Right lung (tissue), 2 donors: ENCODE measurements at regions not wholly inside any gene's neighbourhood (a gene's known extent, or its start where the extent isn't known, plus 50 kb on each side); places are given as distances from the start of the nearest gene placed in this dataset.

Experiments used
- DNase-seq, 2 donors: peaks; one replicate each; pipeline ENCODE4 v3.0.0-alpha.2; 2013

DNA sequence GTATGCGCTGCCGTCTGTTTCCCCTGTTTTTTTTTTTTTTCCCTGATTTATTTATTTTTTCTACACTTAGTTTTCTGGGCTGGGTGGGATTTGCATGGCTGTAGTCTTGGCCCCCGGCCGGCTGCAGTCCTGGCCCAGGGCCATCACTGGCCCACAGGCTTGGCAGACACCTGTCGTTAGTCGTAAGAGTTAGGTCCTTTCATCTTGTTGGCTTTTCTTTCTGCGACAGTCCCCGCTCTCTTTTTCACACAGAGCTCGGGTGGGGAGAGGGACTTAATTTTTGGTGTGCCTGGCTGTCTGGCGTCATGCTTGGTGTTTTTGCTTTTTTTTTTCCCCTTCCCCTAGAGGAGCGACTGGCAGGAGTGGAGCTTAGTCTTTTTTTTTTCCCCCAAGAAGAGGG is 183.4 kb downstream of the KLF13 start:
- no peak for DNase-seq

DNA sequence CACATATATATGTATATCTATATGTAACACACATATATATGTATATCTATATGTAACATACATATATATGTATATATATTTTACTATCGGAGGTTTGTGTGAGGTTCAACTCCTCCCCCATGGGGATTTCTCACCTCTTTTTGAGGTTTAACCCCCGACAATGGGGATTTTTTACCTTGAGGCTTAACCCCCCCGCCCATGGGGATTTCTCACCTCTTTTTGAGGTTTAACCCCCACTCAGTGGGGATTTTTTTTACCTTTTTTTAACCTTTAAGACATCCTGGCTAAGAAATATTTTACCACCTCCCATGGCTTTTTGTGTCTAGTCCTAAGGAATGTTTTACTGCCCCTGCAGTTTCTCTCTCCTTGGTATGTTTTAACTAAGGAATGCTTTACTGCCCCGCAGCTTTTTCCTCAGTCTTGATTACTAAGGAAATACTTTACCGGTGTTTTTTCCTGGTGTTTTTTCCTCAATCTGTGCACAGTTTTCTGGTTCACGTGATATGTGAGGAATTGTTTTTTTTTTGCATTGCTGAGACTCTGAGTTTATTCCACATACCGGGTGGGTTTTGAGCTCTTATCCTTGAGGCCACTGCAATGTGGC is 185.2 kb downstream of the KLF13 start:
- no peak for DNase-seq

DNA sequence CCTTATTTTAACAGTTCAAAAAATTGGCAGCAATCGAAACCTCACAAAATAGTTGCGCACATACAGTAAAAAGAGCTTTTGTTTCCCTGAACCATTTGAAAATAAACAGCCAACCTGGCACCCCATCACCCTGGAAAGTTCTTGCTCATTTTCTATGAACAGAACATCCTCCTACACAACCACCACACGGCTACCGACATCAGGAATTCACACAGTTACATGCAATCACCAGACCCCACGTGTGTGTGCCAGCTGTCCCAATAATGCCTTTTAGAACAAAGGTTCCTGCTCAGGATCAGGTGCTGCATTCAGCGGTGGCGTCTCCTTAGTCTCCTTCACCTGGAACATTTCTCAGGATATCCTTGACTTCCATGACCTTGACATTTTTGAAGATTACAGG is 186.5 kb downstream of the KLF13 start:
- DNase-seq = no peak

GRCh38 chr15:31516440-31516839 is 189.8 kb downstream of the KLF13 start:
- DNase-seq = no peak

DNA sequence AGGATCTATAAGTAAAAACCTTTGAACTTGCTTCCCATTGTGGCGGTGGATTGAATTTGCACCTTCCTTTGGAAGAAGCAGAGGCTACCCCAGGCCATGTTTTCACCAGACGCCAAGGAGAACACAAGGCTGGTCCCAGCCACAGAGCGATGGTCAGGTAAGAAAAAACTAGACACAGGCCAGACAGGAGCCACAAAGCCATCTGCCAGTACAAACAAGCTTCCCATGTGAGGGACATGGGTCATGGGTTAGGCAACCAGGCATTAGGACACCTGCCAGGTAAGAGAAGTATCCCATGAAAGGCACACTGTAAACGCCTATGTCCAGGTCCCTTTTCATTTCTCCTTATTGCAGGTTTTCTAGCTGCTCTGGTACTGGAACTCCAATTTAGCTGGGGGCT is 190.2 kb downstream of the KLF13 start:
- no peak for DNase-seq

DNA sequence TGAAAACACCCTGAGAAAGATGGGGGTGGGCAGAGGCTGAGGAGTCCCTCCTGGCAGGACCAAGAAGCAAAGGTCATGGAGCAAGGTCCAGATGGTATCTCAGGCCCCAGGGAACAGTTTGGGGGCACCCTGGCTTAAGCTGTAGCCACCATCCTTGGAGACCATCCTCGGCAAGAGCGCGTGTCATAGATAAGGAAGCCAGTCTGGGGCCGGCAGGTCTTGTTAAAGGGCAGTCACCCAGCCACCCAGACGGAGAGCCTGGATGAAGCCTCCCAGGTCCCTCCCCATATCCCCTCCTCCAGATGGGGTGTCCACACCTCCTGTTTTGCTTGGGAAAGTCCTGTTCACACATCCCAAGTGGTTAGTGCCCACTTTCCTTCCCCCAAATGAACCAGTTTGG is 191.1 kb downstream of the KLF13 start:
- DNase-seq = no peak

- no peak for DNase-seq
Observed at GRCh38 chr15:31522028-31522427, 195.4 kb downstream of the KLF13 start.

GRCh38 chr15:31523027-31523654 is 196.5 kb downstream of the KLF13 start:
- no peak for DNase-seq

GRCh38 chr15:31523655-31524049 is 197.0 kb downstream of the KLF13 start:
- no peak for DNase-seq

DNA sequence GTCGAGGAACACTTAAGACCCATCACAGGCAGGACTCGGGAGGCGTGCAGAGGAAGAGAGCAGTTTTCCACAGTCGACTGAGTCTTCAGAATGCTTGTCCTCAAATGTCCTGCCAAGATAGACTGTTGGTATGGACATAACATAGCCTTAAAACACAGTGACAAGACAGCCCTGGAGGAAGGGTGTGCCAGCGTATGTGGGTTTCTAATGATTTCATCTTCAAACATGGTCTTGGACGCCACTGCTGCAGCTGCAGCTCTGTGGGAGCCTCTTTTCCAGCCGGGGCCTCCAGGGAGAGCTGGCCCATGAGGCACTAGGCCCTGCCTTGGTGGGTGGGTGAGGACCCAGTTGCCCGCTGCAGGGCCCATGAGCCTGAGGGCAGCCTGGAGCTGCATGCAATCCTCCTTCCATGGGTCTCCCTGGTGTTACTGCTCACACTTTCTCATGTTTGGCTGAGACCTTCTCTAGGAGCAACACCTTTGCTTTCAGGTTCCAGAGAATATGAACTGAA is 198.6 kb downstream of the KLF13 start:
- DNase-seq = no peak

GRCh38 chr15:31525988-31526665 is 199.5 kb downstream of the KLF13 start:
- no peak for DNase-seq

DNA sequence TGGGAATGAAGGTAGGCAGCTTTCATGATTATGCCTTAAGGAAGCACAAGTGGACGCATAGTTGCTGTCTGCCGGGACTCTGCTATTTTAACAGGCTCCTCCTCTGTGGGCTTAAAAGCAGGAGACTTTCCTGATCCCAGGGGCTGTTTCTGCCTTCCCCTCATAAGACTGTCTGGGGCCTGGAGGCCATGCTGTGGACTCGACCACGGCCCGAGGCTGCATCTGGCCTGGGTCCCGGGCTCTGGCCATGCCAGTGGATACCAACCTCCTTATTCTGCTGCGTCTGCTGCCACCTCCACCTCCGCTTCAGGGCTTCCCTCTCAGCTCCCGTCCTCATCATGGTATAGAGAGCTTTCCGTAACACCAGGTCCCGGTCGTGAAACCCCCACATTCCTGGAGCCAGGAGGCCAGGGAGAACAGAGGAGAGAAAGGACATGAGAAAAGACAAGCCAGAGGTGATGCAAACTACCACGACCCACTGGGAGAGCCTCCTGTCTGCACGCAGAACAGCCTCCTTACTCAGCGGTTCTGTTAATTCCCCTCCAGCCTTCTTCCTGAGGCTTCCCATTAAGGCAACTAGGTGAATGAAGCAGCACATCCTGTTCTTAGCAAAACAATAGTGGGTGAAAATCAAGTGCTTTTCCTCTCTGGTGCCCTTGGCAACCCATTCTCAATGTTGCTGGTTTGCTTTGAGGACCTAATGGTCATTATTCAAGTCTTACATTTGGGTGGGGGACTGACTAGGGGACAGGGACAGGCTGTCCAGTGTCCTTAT is 200.5 kb downstream of the KLF13 start:
- DNase-seq = no peak

GRCh38 chr15:31528846-31529245 is 202.2 kb downstream of the KLF13 start:
- DNase-seq = no peak

GRCh38 chr15:31537770-31538592 is 211.3 kb downstream of the KLF13 start:
- DNase-seq = no peak

GRCh38 chr15:31540633-31541032 is 214.0 kb downstream of the KLF13 start:
- no peak for DNase-seq

GRCh38 chr15:31544361-31544760 is 217.7 kb downstream of the KLF13 start:
- no peak for DNase-seq

GRCh38 chr15:31545257-31545656 is 218.6 kb downstream of the KLF13 start:
- DNase-seq = no peak

- DNase-seq = no peak
Observed at GRCh38 chr15:31550211-31550977, 223.8 kb downstream of the KLF13 start.

GRCh38 chr15:31551323-31551722 is 224.7 kb downstream of the KLF13 start:
- DNase-seq = no peak

DNA sequence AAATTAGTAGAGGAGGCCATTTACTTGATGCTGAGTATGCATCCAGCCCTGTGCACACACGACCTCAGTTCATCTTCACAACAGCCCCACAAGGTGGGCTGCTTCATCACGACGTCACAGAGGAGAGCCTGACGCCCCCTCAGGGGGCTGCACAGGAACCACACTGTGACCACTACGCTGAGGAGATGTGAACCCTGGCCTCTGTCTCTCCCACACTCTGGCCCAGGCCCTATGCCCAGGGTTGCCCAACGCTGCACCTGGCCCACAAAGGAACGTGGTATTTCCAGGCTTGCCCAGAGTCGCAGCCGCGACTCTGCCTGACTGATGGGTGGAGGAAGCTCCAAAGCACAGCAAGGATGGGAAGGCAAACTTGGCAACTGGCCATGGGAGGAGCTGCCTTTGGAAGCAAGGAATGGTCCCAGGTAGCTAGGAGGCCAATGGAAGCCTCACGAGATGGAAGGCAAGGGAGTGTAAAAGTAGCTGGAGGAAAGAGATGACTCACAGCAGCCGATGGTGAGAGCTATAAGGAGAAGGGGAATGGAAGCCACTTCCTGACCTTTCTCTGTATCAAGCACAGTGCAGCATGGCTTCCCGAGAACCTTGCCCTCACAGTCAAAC is 226.0 kb downstream of the KLF13 start:
- DNase-seq = no peak
